ENCODE measurements at regions not wholly inside any gene's neighbourhood (a gene's known extent, or its start where the extent isn't known, plus 50 kb on each side); places are given as distances from the start of the nearest gene placed in this dataset.

- TF ChIP-seq CTCF (IDR thresholded peaks at IDR 0.05; ENCODE audit: poor library complexity) (no peak), EZH2 (IDR thresholded peaks at IDR 0.05; ENCODE audit: borderline replicate concordance) (no peak), EZH2phosphoT487 (IDR thresholded peaks at IDR 0.05; ENCODE audit: low read depth, severe bottlenecking, unreplicated experiment) (no peak)
These were observed 127.1 kb downstream of the NSG2 start for GRCh38 chr5:174172566-174172965.
